Ascending aorta (tissue), 2 donors: ENCODE measurements at regions not wholly inside any gene's neighbourhood (a gene's known extent, or its start where the extent isn't known, plus 50 kb on each side); places are given as distances from the start of the nearest gene placed in this dataset.

Experiments used
- DNase-seq, 2 donors: peaks; one replicate each; pipeline ENCODE4 v3.0.0-alpha.2; 2019; ENCODE audit warnings: low spot score in 2 of 2
- H3K27ac ChIP-seq, 2 donors: fragments of 200-600 bp; sonication (generic); one replicate each; pipeline ENCODE4 v1.5.1; 2016 to 2017; ENCODE audit warnings: mild to moderate bottlenecking in 1 of 2
- H3K27me3 ChIP-seq: fragments of 200-600 bp; sonication (generic); one replicate; pipeline ENCODE4 v1.5.1; 2017
- H3K36me3 ChIP-seq, 2 donors: fragments of 200-600 bp; sonication (generic); one replicate each; pipeline ENCODE4 v1.5.1; 2016
- H3K4me1 ChIP-seq, 2 donors: fragments of 200-600 bp; sonication (generic); one replicate each; pipeline ENCODE4 v1.5.1; 2016 to 2017; ENCODE audit warnings: mild to moderate bottlenecking in 1 of 2
- H3K4me3 ChIP-seq, 2 donors: fragments of 200-600 bp; sonication (generic); one replicate each; pipeline ENCODE4 v1.5.1; 2016 to 2017; ENCODE audit warnings: mild to moderate bottlenecking in 1 of 2
- H3K9me3 ChIP-seq, 2 donors: fragments of 200-600 bp; sonication (generic); one replicate each; pipeline ENCODE4 v1.5.1; 2016
- intact Hi-C: fragments of 100-400 bp; cut with DNase I; formaldehyde crosslinking; loops from one replicate; pipeline ENCODE4 v1.15.1; 2023
- TF ChIP-seq, protein P1 (sequence below), 3 experiments: fragments of 200-600 bp in 2 of 3; fragments of 450-650 bp in 1 of 3; sonication (generic) in 2 of 3; IDR thresholded peaks; one replicate each; pipeline ENCODE4 v1.5.1; 2016 to 2019; ENCODE audit warnings: antibody characterized with exemption in 3 of 3, mild to moderate bottlenecking in 1 of 3, moderate library complexity in 1 of 3

DNA sequence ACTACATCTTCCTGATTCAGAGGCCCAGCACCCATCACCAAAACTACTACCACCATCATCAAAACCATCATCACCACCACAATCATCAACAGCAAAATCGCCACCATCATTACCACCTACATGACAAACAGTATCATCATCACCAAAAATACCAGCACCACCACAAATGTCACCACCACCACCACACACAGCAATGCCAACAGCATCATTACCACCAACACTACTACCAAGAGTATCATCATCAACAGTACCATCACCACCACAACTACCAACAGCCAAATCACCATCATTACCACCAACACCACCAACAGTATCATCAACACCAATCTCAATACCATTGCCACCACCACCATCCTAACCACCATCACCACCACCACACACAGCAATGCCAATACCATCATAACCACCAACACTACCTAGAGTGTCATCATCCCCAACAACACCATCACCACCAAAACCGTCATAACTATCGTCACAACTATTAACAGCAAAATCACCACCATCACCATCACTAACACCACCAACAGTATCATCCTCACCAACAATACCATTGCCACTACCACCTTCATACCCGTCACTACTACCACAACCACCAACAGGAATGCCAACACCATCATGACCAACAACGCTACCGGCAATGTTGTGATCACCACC is 64.6 kb upstream of the TEX51 start:
- no peak overlapping the region for H3K27ac ChIP-seq
- H3K9me3 ChIP-seq: no peaks in the 10 kb centered on the region
- intact Hi-C loops: no loop called here
- H3K4me3 ChIP-seq: no peak overlapping the region
- TF ChIP-seq, protein P1, sequence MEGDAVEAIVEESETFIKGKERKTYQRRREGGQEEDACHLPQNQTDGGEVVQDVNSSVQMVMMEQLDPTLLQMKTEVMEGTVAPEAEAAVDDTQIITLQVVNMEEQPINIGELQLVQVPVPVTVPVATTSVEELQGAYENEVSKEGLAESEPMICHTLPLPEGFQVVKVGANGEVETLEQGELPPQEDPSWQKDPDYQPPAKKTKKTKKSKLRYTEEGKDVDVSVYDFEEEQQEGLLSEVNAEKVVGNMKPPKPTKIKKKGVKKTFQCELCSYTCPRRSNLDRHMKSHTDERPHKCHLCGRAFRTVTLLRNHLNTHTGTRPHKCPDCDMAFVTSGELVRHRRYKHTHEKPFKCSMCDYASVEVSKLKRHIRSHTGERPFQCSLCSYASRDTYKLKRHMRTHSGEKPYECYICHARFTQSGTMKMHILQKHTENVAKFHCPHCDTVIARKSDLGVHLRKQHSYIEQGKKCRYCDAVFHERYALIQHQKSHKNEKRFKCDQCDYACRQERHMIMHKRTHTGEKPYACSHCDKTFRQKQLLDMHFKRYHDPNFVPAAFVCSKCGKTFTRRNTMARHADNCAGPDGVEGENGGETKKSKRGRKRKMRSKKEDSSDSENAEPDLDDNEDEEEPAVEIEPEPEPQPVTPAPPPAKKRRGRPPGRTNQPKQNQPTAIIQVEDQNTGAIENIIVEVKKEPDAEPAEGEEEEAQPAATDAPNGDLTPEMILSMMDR (IDR thresholded peaks at IDR 0.05): no peak
- H3K36me3 ChIP-seq: no peaks in the 10 kb centered on the region
- H3K4me1 ChIP-seq: no peaks in the 10 kb centered on the region
- DNase-seq: no peak
- no peaks in the 10 kb centered on the region for H3K27me3 ChIP-seq

DNA sequence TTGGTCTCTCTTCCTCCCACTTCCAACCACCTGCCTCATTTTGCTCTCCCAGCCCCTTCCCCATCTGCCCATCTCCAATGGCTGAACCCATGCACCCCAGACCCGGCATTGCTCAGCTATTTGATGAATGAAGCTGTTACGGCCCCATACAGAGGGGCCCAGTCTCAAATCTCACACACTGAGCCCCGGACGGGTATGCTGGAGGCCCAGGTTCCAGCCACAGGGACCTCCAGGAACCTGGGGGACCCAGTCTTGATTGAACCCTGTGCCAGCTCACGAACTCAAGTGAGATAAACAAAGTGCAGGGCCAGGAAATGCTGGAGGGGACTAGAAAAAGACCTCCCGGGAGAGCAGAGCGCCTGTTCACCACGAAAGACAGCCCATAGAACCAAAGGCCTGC is 63.4 kb upstream of the TEX51 start:
- Histone ChIP-seq H3K9me3 (no peaks in the 10 kb centered on the region), H3K36me3 (no peaks in the 10 kb centered on the region), H3K4me3 (no peak overlapping the region), H3K27ac (no peak overlapping the region), H3K27me3 (no peaks in the 10 kb centered on the region), H3K4me1 (no peaks in the 10 kb centered on the region)
- intact Hi-C loops: no loop called here
- peak in 1 of 2 donors; percentile 27 for DNase-seq
- TF ChIP-seq, protein P1 (IDR thresholded peaks at IDR 0.05): no peak

GRCh38 chr2:126835831-126836230 is 62.9 kb upstream of the TEX51 start:
- TF ChIP-seq, protein P1 (IDR thresholded peaks at IDR 0.05): no peak
- no peak overlapping the region for H3K27ac ChIP-seq
- H3K4me3 ChIP-seq: no peak overlapping the region
- no peaks in the 10 kb centered on the region for H3K36me3 ChIP-seq
- H3K27me3 ChIP-seq: no peaks in the 10 kb centered on the region
- intact Hi-C loops: no loop called here
- no peaks in the 10 kb centered on the region for H3K9me3 ChIP-seq
- peak in 1 of 2 donors; percentile 43 for DNase-seq
- H3K4me1 ChIP-seq: no peaks in the 10 kb centered on the region

DNA sequence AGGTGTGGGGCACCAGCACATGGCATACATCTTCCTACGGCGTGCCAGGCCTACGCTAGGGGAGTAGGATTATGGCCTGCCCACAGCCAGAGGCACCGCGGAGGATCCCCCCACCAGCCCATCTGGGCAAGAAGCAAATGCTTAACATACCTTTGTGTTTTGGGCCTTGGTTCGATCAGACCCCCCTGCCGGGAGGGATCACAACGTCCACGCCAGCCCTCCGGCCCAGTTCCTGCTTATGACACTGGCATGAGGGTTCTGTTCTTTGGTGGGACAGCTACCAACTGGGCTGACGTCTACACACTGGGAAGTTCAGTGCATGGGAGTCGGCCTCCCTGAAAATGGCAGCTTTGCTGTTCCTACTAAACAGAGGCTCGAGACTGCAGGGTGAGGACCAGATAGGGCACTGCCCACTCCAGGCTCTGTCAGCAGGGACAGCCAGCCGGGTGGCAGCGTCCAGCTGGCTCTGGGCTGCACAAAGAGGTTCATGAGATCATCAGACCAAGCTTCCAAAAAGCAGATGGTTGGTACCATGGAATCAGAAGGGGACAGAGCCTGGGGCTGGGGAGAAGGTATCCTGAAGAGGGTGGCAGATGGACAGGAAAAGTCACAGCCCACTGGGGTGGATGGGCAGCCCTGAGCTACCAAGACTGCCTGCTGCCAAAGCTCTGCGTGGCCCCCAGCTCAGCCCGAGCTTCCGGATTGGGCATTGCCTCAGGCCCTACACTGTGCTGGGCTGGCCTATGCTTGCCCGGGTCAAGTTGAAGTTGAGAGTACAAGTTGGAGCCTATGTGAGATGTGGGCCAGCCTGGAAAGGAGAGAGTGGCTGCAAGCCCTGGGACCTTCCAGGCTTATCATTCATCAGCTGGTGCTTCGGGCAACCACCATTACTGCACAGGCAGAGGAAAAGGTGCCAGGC is 61.7 kb upstream of the TEX51 start:
- H3K27ac ChIP-seq: no peak overlapping the region
- DNase-seq: peak in 1 of 2 donors; percentile 56
- H3K27me3 ChIP-seq: no peaks in the 10 kb centered on the region
- intact Hi-C loops: no loop called here
- H3K4me1 ChIP-seq: no peaks in the 10 kb centered on the region
- TF ChIP-seq, protein P1 (IDR thresholded peaks at IDR 0.05): no peak
- H3K4me3 ChIP-seq: no peak overlapping the region
- H3K9me3 ChIP-seq: no peaks in the 10 kb centered on the region
- H3K36me3 ChIP-seq: no peaks in the 10 kb centered on the region

- intact Hi-C loops: no loop called here
- Histone ChIP-seq H3K4me3 (no peak overlapping the region), H3K4me1 (no peaks in the 10 kb centered on the region), H3K27me3 (no peaks in the 10 kb centered on the region), H3K9me3 (no peaks in the 10 kb centered on the region), H3K36me3 (no peaks in the 10 kb centered on the region), H3K27ac (no peak overlapping the region)
- peak in 1 of 2 donors; percentile 45 for DNase-seq
- TF ChIP-seq, protein P1 (IDR thresholded peaks at IDR 0.05): no peak
Observed at GRCh38 chr2:126837966-126838715, 60.5 kb upstream of the TEX51 start.
